Activated CD4-positive, alpha-beta T cell treated with anti-CD3 and anti-CD28 coated beads for 36 hours (primary cell): ENCODE measurements at regions not wholly inside any gene's neighbourhood (a gene's known extent, or its start where the extent isn't known, plus 50 kb on each side); places are given as distances from the start of the nearest gene placed in this dataset.

Source experiments
- ATAC-seq: fragments of 200-7000 bp; cut with Tn5 transposase; one replicate; pipeline ENCODE4 v1.10.0; 2021; ENCODE audit warnings: mild to moderate bottlenecking, moderate library complexity
- CTCF ChIA-PET: fragments of 350-600 bp; sonication (Branson Sonifier 250); formaldehyde crosslinking; loops from one replicate; lab custom pipeline; 2021; ENCODE audit warnings: antibody characterized with exemption; lab: Charles Lee
- POLR2A ChIA-PET: fragments of 350-600 bp; sonication (Branson Sonifier 250); formaldehyde crosslinking; loops from one replicate; lab custom pipeline; 2021; ENCODE audit warnings: antibody characterized with exemption, inconsistent platforms; lab: Charles Lee
- DNase-seq: peaks from one replicate; pipeline ENCODE4 v3.0.0-alpha.2; 2020
- H3K27ac Mint-ChIP-seq: one replicate; pipeline ENCODE4 v1.8.0; 2021; ENCODE audit warnings: mixed read lengths
- H3K27me3 Mint-ChIP-seq: one replicate; pipeline ENCODE4 v1.8.0; 2021; ENCODE audit warnings: mixed read lengths
- H3K36me3 Mint-ChIP-seq: one replicate; pipeline ENCODE4 v1.8.0; 2021; ENCODE audit warnings: low read depth, mixed read lengths
- H3K4me1 Mint-ChIP-seq: one replicate; pipeline ENCODE4 v1.8.0; 2021; ENCODE audit warnings: mixed read lengths
- H3K4me3 Mint-ChIP-seq: one replicate; pipeline ENCODE4 v1.8.0; 2021; ENCODE audit warnings: mild to moderate bottlenecking, moderate library complexity, mixed read lengths
- H3K9me3 Mint-ChIP-seq: one replicate; pipeline ENCODE4 v1.8.0; 2021; ENCODE audit warnings: low read depth, mixed read lengths
- intact Hi-C, 2 experiments: fragments of 100-400 bp; cut with DNase I in 1 of 2; cut with micrococcal nuclease in 1 of 2; formaldehyde crosslinking; loops; one replicate each; pipeline versions ENCODE4 v1.14.2 to v1.15.1; 2022 to 2024; cut with DNase I, micrococcal nuclease

- Mint-ChIP-seq H3K27me3 (peaks cover 6% of the 10 kb centered on the region), H3K36me3 (no peaks in the 10 kb centered on the region), H3K4me3 (no peak overlapping the region), H3K4me1 (peaks cover 14% of the 10 kb centered on the region), H3K27ac (no peak overlapping the region), H3K9me3 (no peaks in the 10 kb centered on the region)
- CTCF ChIA-PET: interaction anchor here (1.0 kb wide), 1 partner anchor 25 kb away, joined by 3 read pairs; no protein-coding TSS in a partner anchor
- DNase-seq (no peak), ATAC-seq (no peak)
- POLR2A ChIA-PET: no interaction called here
- intact Hi-C loops: no loop called here
Measured at GRCh38 chr4:183832776-183833450, 72.2 kb upstream of the STOX2 start.

- CTCF ChIA-PET: no interaction called here
- DNase-seq: no peak
Measured at GRCh38 chr4:183834252-183834651, 70.9 kb upstream of the STOX2 start.

GRCh38 chr4:183837222-183837621 is 67.9 kb upstream of the STOX2 start:
- no peak for DNase-seq
- ATAC-seq: no peak
- Mint-ChIP-seq H3K4me1 (no peaks in the 10 kb centered on the region), H3K9me3 (no peaks in the 10 kb centered on the region), H3K36me3 (no peaks in the 10 kb centered on the region), H3K27ac (no peak overlapping the region), H3K4me3 (no peak overlapping the region), H3K27me3 (peaks cover 14% of the 10 kb centered on the region)
- intact Hi-C loops: no loop called here
- CTCF ChIA-PET: no interaction called here
- POLR2A ChIA-PET: no interaction called here

More at GRCh38 chr4:183834252-183834651, 70.9 kb upstream of the STOX2 start:
- POLR2A ChIA-PET: no interaction called here
- Mint-ChIP-seq H3K27ac (no peak overlapping the region), H3K9me3 (no peaks in the 10 kb centered on the region), H3K27me3 (peaks cover 12% of the 10 kb centered on the region), H3K4me1 (peaks cover 5% of the 10 kb centered on the region), H3K36me3 (no peaks in the 10 kb centered on the region), H3K4me3 (no peak overlapping the region)
- no peak for ATAC-seq
- intact Hi-C loops: no loop called here

- no peaks in the 10 kb centered on the region for H3K9me3 Mint-ChIP-seq
- H3K27ac Mint-ChIP-seq: no peak overlapping the region
- intact Hi-C loops: no loop called here
- peaks cover 14% of the 10 kb centered on the region for H3K27me3 Mint-ChIP-seq
- POLR2A ChIA-PET: no interaction called here
- H3K36me3 Mint-ChIP-seq: no peaks in the 10 kb centered on the region
- CTCF ChIA-PET: no interaction called here
- DNase-seq: no peak
- no peak overlapping the region for H3K4me3 Mint-ChIP-seq
- ATAC-seq: no peak
- H3K4me1 Mint-ChIP-seq: no peaks in the 10 kb centered on the region
Measured at GRCh38 chr4:183838987-183839712, 66.0 kb upstream of the STOX2 start.

GRCh38 chr4:183840311-183840710 is 64.8 kb upstream of the STOX2 start:
- ChIA-PET POLR2A (no interaction called here), CTCF (interaction anchor here (1.1 to 3.8 kb wide), 4 partner anchors 48 to 329 kb away, joined by 3 to 22 read pairs (median 3); no protein-coding TSS in a partner anchor)
- intact Hi-C loops: loop anchor here (1.0 to 2.0 kb wide), 5 partner anchors 260 to 411 kb away; no protein-coding TSS in a partner anchor
- peaks cover 18% of the 10 kb centered on the region for H3K27me3 Mint-ChIP-seq
- H3K36me3 Mint-ChIP-seq: no peaks in the 10 kb centered on the region
- ATAC-seq (peak; percentile 47), DNase-seq (peak; percentile 83)
- no peak overlapping the region for H3K4me3 Mint-ChIP-seq
- no peaks in the 10 kb centered on the region for H3K4me1 Mint-ChIP-seq
- H3K27ac Mint-ChIP-seq: no peak overlapping the region
- no peaks in the 10 kb centered on the region for H3K9me3 Mint-ChIP-seq

DNA sequence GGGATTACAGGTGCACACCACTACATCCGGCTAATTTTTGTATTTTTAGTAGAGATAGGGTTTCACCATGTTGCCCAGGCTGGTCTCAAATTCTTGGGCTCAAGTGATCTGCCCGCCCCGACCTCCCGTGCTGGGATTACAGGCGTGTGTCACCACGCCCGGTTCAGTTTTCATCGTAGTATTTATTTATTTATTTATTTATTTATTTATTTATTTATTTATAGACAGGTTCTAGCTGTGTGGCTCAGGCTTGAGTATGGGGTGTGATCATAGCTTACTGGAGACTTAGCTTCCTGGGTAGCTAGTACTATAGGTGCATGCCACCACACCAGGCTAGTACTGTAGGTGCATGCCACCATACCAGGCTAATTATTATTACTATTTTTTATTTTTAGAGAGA is 64.1 kb upstream of the STOX2 start:
- DNase-seq: no peak
- H3K36me3 Mint-ChIP-seq: no peaks in the 10 kb centered on the region
- ChIA-PET POLR2A (interaction anchor here (0.5 kb wide), 1 partner anchor 342 kb away, joined by 5 read pairs; no protein-coding TSS in a partner anchor), CTCF (interaction anchor here (0.6 to 3.8 kb wide), 5 partner anchors 47 to 1146 kb away, joined by 3 to 22 read pairs (median 3); no protein-coding TSS in a partner anchor)
- peaks cover 17% of the 10 kb centered on the region for H3K27me3 Mint-ChIP-seq
- intact Hi-C loops: loop anchor here in 1 of 2 experiments (2.0 kb wide), 1 partner anchor 410 kb away; no protein-coding TSS in a partner anchor
- ATAC-seq: no peak
- H3K27ac Mint-ChIP-seq: no peak overlapping the region
- H3K4me1 Mint-ChIP-seq: no peaks in the 10 kb centered on the region
- H3K9me3 Mint-ChIP-seq: no peaks in the 10 kb centered on the region
- H3K4me3 Mint-ChIP-seq: no peak overlapping the region

- Mint-ChIP-seq H3K4me1 (no peaks in the 10 kb centered on the region), H3K36me3 (no peaks in the 10 kb centered on the region), H3K9me3 (no peaks in the 10 kb centered on the region), H3K27ac (no peak overlapping the region), H3K4me3 (no peak overlapping the region), H3K27me3 (peaks cover 16% of the 10 kb centered on the region)
- ChIA-PET CTCF (interaction anchor here (0.6 to 3.8 kb wide), 2 partner anchors 258 to 332 kb away, joined by 4 to 22 read pairs; no protein-coding TSS in a partner anchor), POLR2A (no interaction called here)
- intact Hi-C loops: no loop called here
- DNase-seq (no peak), ATAC-seq (no peak)
Measured at GRCh38 chr4:183842129-183842528, 63.0 kb upstream of the STOX2 start.

GRCh38 chr4:183843248-183843671 is 61.8 kb upstream of the STOX2 start:
- H3K4me1 Mint-ChIP-seq: no peaks in the 10 kb centered on the region
- H3K27me3 Mint-ChIP-seq: peaks cover 21% of the 10 kb centered on the region
- no peak overlapping the region for H3K27ac Mint-ChIP-seq
- DNase-seq (no peak), ATAC-seq (no peak)
- no peaks in the 10 kb centered on the region for H3K36me3 Mint-ChIP-seq
- H3K9me3 Mint-ChIP-seq: no peaks in the 10 kb centered on the region
- H3K4me3 Mint-ChIP-seq: no peak overlapping the region
- intact Hi-C loops: no loop called here
- ChIA-PET POLR2A (no interaction called here), CTCF (interaction anchor here (0.6 to 3.8 kb wide), 2 partner anchors 41 to 257 kb away, joined by 3 to 22 read pairs; no protein-coding TSS in a partner anchor)

GRCh38 chr4:183846951-183847350 is 58.2 kb upstream of the STOX2 start:
- intact Hi-C loops: no loop called here
- POLR2A ChIA-PET: no interaction called here

DNA sequence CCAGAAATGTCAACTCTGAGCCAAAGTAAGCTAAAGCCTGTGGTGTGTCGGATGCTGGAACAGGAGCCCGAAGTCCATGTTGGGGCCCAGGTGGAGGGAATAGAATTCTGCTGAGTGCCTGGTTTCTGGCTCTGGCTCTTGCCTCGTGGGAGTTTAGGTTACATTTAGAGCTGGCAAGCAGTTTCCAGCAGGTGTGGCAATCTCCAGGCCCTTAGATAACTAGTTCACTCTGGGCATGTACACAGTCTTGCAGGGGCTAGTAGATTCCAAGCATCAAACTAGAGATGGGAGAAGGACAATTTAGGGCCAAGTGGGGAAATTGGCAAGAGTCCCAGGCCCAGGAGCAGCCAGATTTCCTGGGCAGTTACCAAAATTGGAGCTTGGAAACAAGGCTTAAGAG is 56.3 kb upstream of the STOX2 start:
- ChIA-PET POLR2A (interaction anchor here (0.6 kb wide), 1 partner anchor 27 kb away, joined by 3 read pairs; no protein-coding TSS in a partner anchor), CTCF (interaction anchor here (0.6 kb wide), 1 partner anchor 318 kb away, joined by 3 read pairs; no protein-coding TSS in a partner anchor)
- no peaks in the 10 kb centered on the region for H3K9me3 Mint-ChIP-seq
- peaks cover 20% of the 10 kb centered on the region for H3K27me3 Mint-ChIP-seq
- no peak for ATAC-seq
- H3K36me3 Mint-ChIP-seq: no peaks in the 10 kb centered on the region
- no peaks in the 10 kb centered on the region for H3K4me1 Mint-ChIP-seq
- DNase-seq: no peak
- no peak overlapping the region for H3K27ac Mint-ChIP-seq
- H3K4me3 Mint-ChIP-seq: no peak overlapping the region
- intact Hi-C loops: no loop called here

More at GRCh38 chr4:183846951-183847350, 58.2 kb upstream of the STOX2 start:
- CTCF ChIA-PET: interaction anchor here (0.6 to 0.7 kb wide), 2 partner anchors 11 to 27 kb away, joined by 3 read pairs; no protein-coding TSS in a partner anchor
- ATAC-seq (no peak), DNase-seq (no peak)
- Mint-ChIP-seq H3K36me3 (no peaks in the 10 kb centered on the region), H3K27me3 (peaks cover 20% of the 10 kb centered on the region), H3K4me3 (no peak overlapping the region), H3K4me1 (no peaks in the 10 kb centered on the region), H3K27ac (no peak overlapping the region), H3K9me3 (no peaks in the 10 kb centered on the region)

DNA sequence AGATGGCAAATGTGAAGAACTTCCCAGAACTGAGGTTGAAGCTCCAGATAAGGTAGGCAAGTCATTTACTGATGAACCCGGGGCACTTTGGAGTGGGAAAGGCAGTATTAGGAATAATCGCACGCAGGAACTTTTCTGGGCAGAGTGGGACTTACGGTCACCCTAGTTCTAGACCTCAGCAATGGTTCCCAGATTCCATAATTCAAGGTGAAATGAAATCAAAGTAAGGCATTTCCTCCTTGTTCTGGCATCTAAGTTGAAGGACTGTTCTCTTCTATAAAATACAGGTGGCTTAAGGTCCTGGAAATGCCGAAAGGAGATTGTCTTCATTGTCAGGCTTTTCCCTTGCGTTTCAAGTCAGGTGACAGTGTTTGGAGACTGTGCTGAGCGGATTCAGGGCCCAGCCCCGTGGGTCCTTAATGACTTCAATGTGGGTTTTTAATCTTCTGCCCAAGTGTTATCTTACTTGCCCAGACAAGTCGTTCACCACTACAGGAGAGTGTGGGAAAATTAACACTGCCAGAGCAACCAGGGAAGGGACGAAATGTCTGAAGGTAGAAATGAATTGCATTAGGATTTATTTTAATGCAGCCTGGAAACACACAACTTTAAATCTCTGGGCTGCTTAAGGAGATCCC is 52.1 kb upstream of the STOX2 start:
- intact Hi-C loops: no loop called here
- H3K27me3 Mint-ChIP-seq: peaks cover 12% of the 10 kb centered on the region
- no peak overlapping the region for H3K4me3 Mint-ChIP-seq
- H3K4me1 Mint-ChIP-seq: no peaks in the 10 kb centered on the region
- no peaks in the 10 kb centered on the region for H3K9me3 Mint-ChIP-seq
- DNase-seq: no peak
- ATAC-seq: no peak
- ChIA-PET POLR2A (no interaction called here), CTCF (no interaction called here)
- H3K36me3 Mint-ChIP-seq: no peaks in the 10 kb centered on the region
- H3K27ac Mint-ChIP-seq: no peak overlapping the region
